ENCODE measurements at regions not wholly inside any gene's neighbourhood (a gene's known extent, or its start where the extent isn't known, plus 50 kb on each side); places are given as distances from the start of the nearest gene placed in this dataset.

DNA sequence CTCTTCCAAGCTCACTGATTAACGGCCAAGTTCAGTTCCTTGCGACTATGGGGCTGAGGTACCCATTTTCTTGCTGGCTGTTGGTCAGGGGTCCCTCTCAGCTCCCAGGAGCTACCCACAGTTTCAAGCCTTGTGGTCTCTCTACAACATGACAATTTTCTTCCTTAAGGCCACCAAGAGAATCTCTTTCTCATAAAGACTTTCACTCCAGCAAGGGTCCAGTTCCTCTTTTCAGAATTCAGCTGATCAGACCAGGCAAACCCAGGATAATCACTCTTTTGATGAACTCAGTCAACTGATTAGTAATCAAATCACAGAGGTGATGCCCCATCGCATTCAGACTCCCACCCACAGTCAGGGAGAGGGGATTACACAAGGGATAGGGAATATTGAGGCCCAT is 129.7 kb downstream of the IRS1 start:
- TF ChIP-seq POLR2A (IDR thresholded peaks at IDR 0.05; ENCODE audit: low read depth, low read length) = no peak
- TF ChIP-seq POLR2AphosphoS5 (IDR thresholded peaks at IDR 0.05; ENCODE audit: low read depth, low read length) = no peak
- no peak for TF ChIP-seq TAF1 (IDR thresholded peaks at IDR 0.05; ENCODE audit: low read depth, low read length)
- peak; percentile 94 for TF ChIP-seq SPI1 (IDR thresholded peaks at IDR 0.05; ENCODE audit: low read depth, low read length)
